Suppressor macrophage (primary cell): ENCODE measurements at regions not wholly inside any gene's neighbourhood (a gene's known extent, or its start where the extent isn't known, plus 50 kb on each side); places are given as distances from the start of the nearest gene placed in this dataset.
"Not testable (repeated sequence)": the region's sequence is repeated elsewhere in the genome, so short reads cannot be mapped to it uniquely, and the experiment has no call there.

Experiments used
- DNase-seq, 4 experiments: peaks; one replicate each; pipeline ENCODE4 v3.0.0-alpha.2; 2020 to 2022

GRCh38 chr12:75756111-75756510 lies 244.7 kb upstream of the KRR1 start:
- no peak for DNase-seq

- DNase-seq = no peak
Measured at GRCh38 chr12:75754698-75755097, 243.3 kb upstream of the KRR1 start.

GRCh38 chr12:75754141-75754540 lies 242.7 kb upstream of the KRR1 start:
- no peak for DNase-seq

GRCh38 chr12:75751769-75752471 lies 240.5 kb upstream of the KRR1 start:
- DNase-seq = no peak

GRCh38 chr12:75750716-75751306 lies 239.4 kb upstream of the KRR1 start:
- DNase-seq = no peak

GRCh38 chr12:75748990-75749389 lies 237.6 kb upstream of the KRR1 start:
- DNase-seq = not testable (repeated sequence)

- DNase-seq = no peak
Measured at GRCh38 chr12:75748136-75748535, 236.7 kb upstream of the KRR1 start.

- no peak for DNase-seq
Measured at GRCh38 chr12:75747572-75748021, 236.2 kb upstream of the KRR1 start.

GRCh38 chr12:75746621-75747020 lies 235.2 kb upstream of the KRR1 start:
- DNase-seq = no peak

GRCh38 chr12:75744607-75745256 lies 233.3 kb upstream of the KRR1 start:
- no peak for DNase-seq

GRCh38 chr12:75742961-75743360 lies 231.6 kb upstream of the KRR1 start:
- no peak for DNase-seq

- DNase-seq = no peak
Measured at GRCh38 chr12:75742048-75742447, 230.6 kb upstream of the KRR1 start.

GRCh38 chr12:75739912-75740311 lies 228.5 kb upstream of the KRR1 start:
- DNase-seq = peak; percentile 53 to 82 (median 80)

- DNase-seq = peak in 2 of 4 experiments; percentile 9 to 12
Measured at GRCh38 chr12:75739098-75739497, 227.7 kb upstream of the KRR1 start.

- peak; percentile 12 to 58 (median 39) for DNase-seq
Measured at GRCh38 chr12:75738486-75738885, 227.1 kb upstream of the KRR1 start.

- DNase-seq = no peak
Measured at GRCh38 chr12:75735853-75736252, 224.4 kb upstream of the KRR1 start.

GRCh38 chr12:75728826-75729225 lies 217.4 kb upstream of the KRR1 start:
- no peak for DNase-seq

GRCh38 chr12:75727577-75727976 lies 216.2 kb upstream of the KRR1 start:
- DNase-seq = no peak

GRCh38 chr12:75725521-75726111 lies 214.2 kb upstream of the KRR1 start:
- peak in 1 of 4 experiments; percentile 16 for DNase-seq

GRCh38 chr12:75724928-75725312 lies 213.5 kb upstream of the KRR1 start:
- DNase-seq = no peak

GRCh38 chr12:75724307-75724927 lies 213.0 kb upstream of the KRR1 start:
- no peak for DNase-seq

- DNase-seq = peak; percentile 72 to 90 (median 81)
Measured at GRCh38 chr12:75722714-75723200, 211.3 kb upstream of the KRR1 start.

GRCh38 chr12:75721796-75722195 lies 210.4 kb upstream of the KRR1 start:
- no peak for DNase-seq
